H1 (cell line): ENCODE measurements at regions not wholly inside any gene's neighbourhood (a gene's known extent, or its start where the extent isn't known, plus 50 kb on each side); places are given as distances from the start of the nearest gene placed in this dataset.

Experiments
- CTCF ChIA-PET: fragments of 300-600 bp; sonication (Branson Sonifier 250); formaldehyde crosslinking; loops from one replicate; lab custom pipeline; 2021; ENCODE audit not compliant: partially characterized antibody; lab: Charles Lee
- POLR2A ChIA-PET: fragments of 300-600 bp; sonication (Branson Sonifier 250); formaldehyde crosslinking; loops from one replicate; lab custom pipeline; 2021; ENCODE audit warnings: inconsistent platforms; ENCODE audit not compliant: partially characterized antibody; lab: Charles Lee
- DNase-seq, 2 experiments: peaks; one replicate each; pipeline versions ENCODE4 v3.0.0 to v3.0.0-alpha.2; 2010 to 2022; ENCODE audit warnings: low spot score in 2 of 2, low read depth in 1 of 2, mixed read lengths in 1 of 2
- FAIRE-seq: peaks from 2 replicates; lab custom pipeline; 2011; peaks lifted over from hg19 to GRCh38; lab: Jason Lieb, UNC
- H2AFZ ChIP-seq: 2 replicates; pipeline ENCODE4 v1.8.1; 2012; ENCODE audit warnings: low read length, inconsistent platforms
- H2AK5ac ChIP-seq: 2 replicates; pipeline ENCODE4 v1.6.1; 2013; ENCODE audit warnings: low read depth, low read length
- H2BK120ac ChIP-seq: replicated peaks from 2 replicates; pipeline ENCODE3; 2013; ENCODE audit warnings: low read depth, low read length, inconsistent platforms
- H2BK12ac ChIP-seq: 2 replicates; pipeline ENCODE4 v1.6.1; 2013; ENCODE audit warnings: low read depth, low read length
- H2BK15ac ChIP-seq: 2 replicates; pipeline ENCODE4 v1.6.1; 2013; ENCODE audit warnings: low read length
- H2BK20ac ChIP-seq: 2 replicates; pipeline ENCODE4 v1.6.1; 2013; ENCODE audit warnings: low read length
- H2BK5ac ChIP-seq: 2 replicates; pipeline ENCODE4 v1.6.1; 2013; ENCODE audit warnings: low read depth, low read length
- H3K14ac ChIP-seq: 2 replicates; pipeline ENCODE4 v1.6.1; 2013; ENCODE audit warnings: inconsistent platforms; ENCODE audit not compliant: insufficient read length
- H3K18ac ChIP-seq: 2 replicates; pipeline ENCODE4 v1.6.1; 2013; ENCODE audit warnings: low read length; ENCODE audit errors: extremely low read depth
- H3K23ac ChIP-seq: 2 replicates; pipeline ENCODE4 v1.6.1; 2013; ENCODE audit warnings: inconsistent platforms; ENCODE audit not compliant: insufficient read length
- H3K23me2 ChIP-seq: 2 replicates; pipeline ENCODE4 v1.6.1; 2013; ENCODE audit warnings: low read depth, low read length
- H3K27ac ChIP-seq: 2 replicates; pipeline ENCODE4 v1.6.1; 2011; ENCODE audit warnings: low read depth, low read length, inconsistent platforms
- H3K27me3 ChIP-seq, 4 experiments: replicated peaks in 1 of 4; 1 replicate in 1 of 4; 2 replicates in 3 of 4; pipeline versions ENCODE4 v1.6.1 to v1.8.1; 2011 to 2013; ENCODE audit warnings: low read length in 3 of 4, mild to moderate bottlenecking in 3 of 4, inconsistent platforms in 2 of 4, mixed read lengths in 2 of 4, moderate library complexity in 1 of 4; ENCODE audit not compliant: control insufficient read depth in 3 of 4, insufficient read depth in 3 of 4; ENCODE audit errors: extremely low read depth in 1 of 4
- H3K36me3 ChIP-seq, 4 experiments: 2 replicates each; pipeline versions ENCODE4 v1.6.1 to v1.8.1; 2011 to 2013; ENCODE audit warnings: mild to moderate bottlenecking in 4 of 4, low read length in 3 of 4, moderate library complexity in 2 of 4, control low read depth in 1 of 4, inconsistent platforms in 1 of 4; ENCODE audit not compliant: insufficient read depth in 4 of 4, control insufficient read depth in 2 of 4
- H3K4ac ChIP-seq: replicated peaks from 2 replicates; pipeline ENCODE3; 2013; ENCODE audit warnings: low read length, low read depth, mixed read lengths, inconsistent platforms; ENCODE audit not compliant: insufficient read length
- H3K4me1 ChIP-seq, 4 experiments: replicated peaks in 1 of 4; 1 replicate in 1 of 4; 2 replicates in 3 of 4; pipeline versions ENCODE4 v1.6.1 to v1.8.1; 2011 to 2013; ENCODE audit warnings: low read length in 3 of 4, inconsistent platforms in 2 of 4, mixed read lengths in 1 of 4; ENCODE audit not compliant: insufficient read depth in 4 of 4, control insufficient read depth in 3 of 4
- H3K4me2 ChIP-seq, 2 experiments: 2 replicates each; pipeline versions ENCODE4 v1.6.1 to v1.8.1; 2011 to 2013; ENCODE audit warnings: low read depth in 2 of 2, low read length in 2 of 2, control low read depth in 1 of 2, inconsistent platforms in 1 of 2, mild to moderate bottlenecking in 1 of 2; ENCODE audit not compliant: insufficient read depth in 1 of 2
- H3K4me3 ChIP-seq, 4 experiments: fragments of 200-600, 300-600 bp in 1 of 4; sonication (generic), shearing (Covaris generic), sonication (Bioruptor Twin) in 1 of 4; 2 replicates each; pipeline versions ENCODE4 v1.5.1 to v1.8.1; 2011 to 2016; ENCODE audit warnings: low read length in 4 of 4, low read depth in 3 of 4, control low read depth in 2 of 4, inconsistent platforms in 2 of 4, mild to moderate bottlenecking in 2 of 4, mixed read lengths in 1 of 4, moderate library complexity in 1 of 4; ENCODE audit not compliant: insufficient read depth in 2 of 4; ENCODE audit errors: extremely low read depth in 1 of 4
- H3K56ac ChIP-seq: replicated peaks from 2 replicates; pipeline ENCODE3; 2013; ENCODE audit warnings: low read depth, mild to moderate bottlenecking, mixed read lengths, low read length, inconsistent platforms; ENCODE audit not compliant: insufficient read length
- H3K79me1 ChIP-seq: 2 replicates; pipeline ENCODE4 v1.6.1; 2013; ENCODE audit warnings: low read depth, low read length, control low read depth
- H3K79me2 ChIP-seq, 2 experiments: 2 replicates each; pipeline versions ENCODE4 v1.6.1 to v1.8.1; 2012 to 2013; ENCODE audit warnings: low read length in 2 of 2, mild to moderate bottlenecking in 2 of 2, inconsistent platforms in 1 of 2; ENCODE audit not compliant: insufficient read depth in 2 of 2, control insufficient read depth in 1 of 2
- H3K9ac ChIP-seq, 4 experiments: replicated peaks in 1 of 4; 1 replicate in 1 of 4; 2 replicates in 3 of 4; pipeline versions ENCODE4 v1.6.1 to v1.8.1; 2011 to 2013; ENCODE audit warnings: low read depth in 3 of 4, low read length in 3 of 4, control low read depth in 2 of 4, mild to moderate bottlenecking in 2 of 4, moderate library complexity in 2 of 4, inconsistent platforms in 1 of 4; ENCODE audit errors: extremely low read depth in 1 of 4
- H3K9me3 ChIP-seq, 2 experiments: 2 replicates each; pipeline versions ENCODE4 v1.6.1 to v1.8.1; 2012 to 2013; ENCODE audit warnings: mild to moderate bottlenecking in 2 of 2, moderate library complexity in 2 of 2, control low read depth in 1 of 2, inconsistent platforms in 1 of 2, low read depth in 1 of 2, low read length in 1 of 2, mixed read lengths in 1 of 2; ENCODE audit not compliant: insufficient read depth in 2 of 2
- H4K20me1 ChIP-seq, 2 experiments: replicated peaks in 1 of 2; 2 replicates each; pipeline versions ENCODE3 to v1.8.1; 2011 to 2013; ENCODE audit warnings: inconsistent platforms in 2 of 2, low read length in 2 of 2, mild to moderate bottlenecking in 1 of 2; ENCODE audit not compliant: insufficient read depth in 2 of 2, control insufficient read depth in 1 of 2
- H4K5ac ChIP-seq: 2 replicates; pipeline ENCODE4 v1.6.1; 2013; ENCODE audit warnings: low read length, low read depth, mixed read lengths, inconsistent platforms; ENCODE audit not compliant: insufficient read length
- H4K8ac ChIP-seq: 2 replicates; pipeline ENCODE4 v1.8.0; 2013; ENCODE audit warnings: mild to moderate bottlenecking, moderate library complexity, low read length, inconsistent platforms; ENCODE audit not compliant: insufficient read depth; ENCODE audit errors: extremely low read depth
- H4K91ac ChIP-seq: replicated peaks from 2 replicates; pipeline ENCODE3; 2013; ENCODE audit warnings: low read length, mixed read lengths, inconsistent platforms; ENCODE audit not compliant: insufficient read length
- POLR2A ChIP-seq, 2 experiments: IDR thresholded peaks; 1 replicate in 1 of 2; 2 replicates in 1 of 2; pipeline ENCODE4 v1.6.1; 2011; ENCODE audit warnings: low read depth in 2 of 2, low read length in 2 of 2, mild to moderate bottlenecking in 2 of 2; ENCODE audit errors: control extremely low read depth in 1 of 2
- WGBS, 2 experiments: shearing (Covaris generic) in 1 of 2; methylation state at CpG; one replicate each; pipeline versions ENCODE4 v1.1.6 to v1.1.7; 2013 to 2015; ENCODE audit warnings: low lambda C conversion rate in 2 of 2, mixed read lengths in 2 of 2, inconsistent platforms in 1 of 2, low coverage in 1 of 2, missing lambda C conversion rate in 1 of 2; ENCODE audit not compliant: insufficient replicate concordance in 2 of 2, insufficient coverage in 1 of 2, insufficient read length in 1 of 2; ENCODE audit errors: extremely low coverage in 1 of 2, missing lambda C conversion rate in 1 of 2; 5-methylcytosine and 5-hydroxymethylcytosine counted together

GRCh38 chr4:1554876-1555265 is 129.2 kb downstream of the FAM53A start:
- H2AFZ ChIP-seq = no peak overlapping the region
- H4K91ac ChIP-seq = no peak overlapping the region
- no peak overlapping the region for H3K4me3 ChIP-seq
- no peak overlapping the region for H3K4me2 ChIP-seq
- H3K23me2 ChIP-seq = no peaks in the 10 kb centered on the region
- no peaks in the 10 kb centered on the region for H3K27me3 ChIP-seq
- no peak overlapping the region for H2AK5ac ChIP-seq
- H2BK12ac ChIP-seq = no peak overlapping the region
- no peak overlapping the region for H2BK120ac ChIP-seq
- no peaks in the 10 kb centered on the region for H4K20me1 ChIP-seq
- DNase-seq = no peak
- 89% methylated on average over 13 of the region's 16 CpGs; no CpG with 5 or more reads in 1 of the 2 experiments for WGBS, 2 experiments
- no peak overlapping the region for H2BK20ac ChIP-seq
- no peak overlapping the region for H3K4ac ChIP-seq
- no peak overlapping the region for H3K56ac ChIP-seq
- ChIA-PET CTCF (interaction anchor here (0.8 to 1.5 kb wide), 3 partner anchors 10 to 74 kb away, joined by 3 to 4 read pairs (median 3); no protein-coding TSS in a partner anchor), POLR2A (no interaction called here)
- H3K14ac ChIP-seq = no peak overlapping the region
- H3K23ac ChIP-seq = no peak overlapping the region
- H3K9ac ChIP-seq = no peak overlapping the region
- H4K5ac ChIP-seq = no peak overlapping the region
- H3K79me1 ChIP-seq = no peaks in the 10 kb centered on the region
- no peaks in the 10 kb centered on the region; a peak in 1 of 4 replicates for H3K9me3 ChIP-seq
- no peak overlapping the region for H2BK5ac ChIP-seq
- no peak for TF ChIP-seq POLR2A (IDR thresholded peaks at IDR 0.05; ENCODE audit: control extremely low read depth in 1 of 2, low read depth in 2 of 2, low read length in 2 of 2)
- no peak for FAIRE-seq
- H3K18ac ChIP-seq = no peak overlapping the region
- H3K27ac ChIP-seq = no peak overlapping the region
- H3K36me3 ChIP-seq = no peaks in the 10 kb centered on the region
- H3K79me2 ChIP-seq = no peaks in the 10 kb centered on the region
- H2BK15ac ChIP-seq = no peak overlapping the region
- H3K4me1 ChIP-seq = no peaks in the 10 kb centered on the region
- peak overlapping the region; percentile 68; the same call in 1 of the 2 replicates for H4K8ac ChIP-seq
